Fibroblast of lung (primary cell): ENCODE measurements at regions not wholly inside any gene's neighbourhood (a gene's known extent, or its start where the extent isn't known, plus 50 kb on each side); places are given as distances from the start of the nearest gene placed in this dataset.

Experiments
- EZH2 ChIP-seq: IDR thresholded peaks from 2 replicates; pipeline ENCODE4 v1.5.1; 2012; ENCODE audit warnings: low read length, control low read depth, mild to moderate bottlenecking; ENCODE audit errors: missing control alignments
- TF ChIP-seq, protein P1 (sequence below), 2 donors: IDR thresholded peaks in 1 of 2; conservative IDR thresholded peaks in 1 of 2; 1 replicate in 1 of 2; 2 replicates in 1 of 2; pipeline ENCODE4 v1.5.1; 2011 to 2012; ENCODE audit warnings: low read length in 2 of 2, control low read depth in 1 of 2, inconsistent platforms in 1 of 2, low read depth in 1 of 2, mild to moderate bottlenecking in 1 of 2

DNA sequence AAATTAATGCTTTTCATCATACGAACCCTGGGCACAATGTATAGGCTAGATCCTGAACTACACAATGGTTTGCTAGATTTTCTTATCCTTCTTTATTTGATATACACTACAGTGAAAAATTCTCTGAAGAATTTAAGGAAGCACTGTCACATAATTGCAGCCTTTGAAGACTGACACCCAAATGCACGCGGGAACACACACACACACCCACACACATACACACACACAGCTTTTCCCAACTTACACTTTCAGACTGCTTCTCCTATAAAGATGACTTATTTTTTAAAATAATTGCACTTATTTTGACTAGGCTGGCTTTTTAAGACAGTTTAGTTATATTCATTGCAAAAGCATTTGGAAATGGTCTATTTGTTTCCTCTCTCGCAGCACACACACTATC lies 70.0 kb upstream of the LRRN1 start:
- TF ChIP-seq, protein P1, sequence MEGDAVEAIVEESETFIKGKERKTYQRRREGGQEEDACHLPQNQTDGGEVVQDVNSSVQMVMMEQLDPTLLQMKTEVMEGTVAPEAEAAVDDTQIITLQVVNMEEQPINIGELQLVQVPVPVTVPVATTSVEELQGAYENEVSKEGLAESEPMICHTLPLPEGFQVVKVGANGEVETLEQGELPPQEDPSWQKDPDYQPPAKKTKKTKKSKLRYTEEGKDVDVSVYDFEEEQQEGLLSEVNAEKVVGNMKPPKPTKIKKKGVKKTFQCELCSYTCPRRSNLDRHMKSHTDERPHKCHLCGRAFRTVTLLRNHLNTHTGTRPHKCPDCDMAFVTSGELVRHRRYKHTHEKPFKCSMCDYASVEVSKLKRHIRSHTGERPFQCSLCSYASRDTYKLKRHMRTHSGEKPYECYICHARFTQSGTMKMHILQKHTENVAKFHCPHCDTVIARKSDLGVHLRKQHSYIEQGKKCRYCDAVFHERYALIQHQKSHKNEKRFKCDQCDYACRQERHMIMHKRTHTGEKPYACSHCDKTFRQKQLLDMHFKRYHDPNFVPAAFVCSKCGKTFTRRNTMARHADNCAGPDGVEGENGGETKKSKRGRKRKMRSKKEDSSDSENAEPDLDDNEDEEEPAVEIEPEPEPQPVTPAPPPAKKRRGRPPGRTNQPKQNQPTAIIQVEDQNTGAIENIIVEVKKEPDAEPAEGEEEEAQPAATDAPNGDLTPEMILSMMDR (conservative IDR thresholded peaks at IDR 0.05 in 1 of 2, IDR thresholded peaks at IDR 0.05 in 1 of 2; ENCODE audit: low read depth in 1 of 2, low read length in 2 of 2), result no peak
- TF ChIP-seq EZH2, result no peak
